ENCODE measurements at regions not wholly inside any gene's neighbourhood (a gene's known extent, or its start where the extent isn't known, plus 50 kb on each side); places are given as distances from the start of the nearest gene placed in this dataset.

- DNase-seq (no peak), ATAC-seq (no peak)
These were observed 98.4 kb downstream of the EFNB1 start for GRCh38 chrX:68927178-68927577.

- no peak for DNase-seq
These were observed 94.3 kb downstream of the EFNB1 start for GRCh38 chrX:68923147-68923546.

GRCh38 chrX:68922013-68922412 is 93.2 kb downstream of the EFNB1 start:
- ATAC-seq (no peak), DNase-seq (no peak)

More at GRCh38 chrX:68923147-68923546, 94.3 kb downstream of the EFNB1 start:
- no peak for ATAC-seq

- no peak for DNase-seq
- no peak for ATAC-seq
These were observed 91.7 kb downstream of the EFNB1 start for GRCh38 chrX:68920561-68920960.

- ATAC-seq, result no peak
- DNase-seq, result no peak
These were observed 90.9 kb downstream of the EFNB1 start for GRCh38 chrX:68919707-68920106.

- no peak for ATAC-seq
These were observed 89.4 kb downstream of the EFNB1 start for GRCh38 chrX:68918202-68918601.

GRCh38 chrX:68917799-68918198 is 89.0 kb downstream of the EFNB1 start:
- ATAC-seq, result no peak
- DNase-seq, result no peak

More at GRCh38 chrX:68918202-68918601, 89.4 kb downstream of the EFNB1 start:
- no peak for DNase-seq

- no peak for ATAC-seq
These were observed 88.1 kb downstream of the EFNB1 start for GRCh38 chrX:68916891-68917290.

GRCh38 chrX:68915778-68916177 is 87.0 kb downstream of the EFNB1 start:
- ATAC-seq (no peak), DNase-seq (no peak)

More at GRCh38 chrX:68916891-68917290, 88.1 kb downstream of the EFNB1 start:
- DNase-seq, result no peak

- no peak for DNase-seq
- ATAC-seq, result no peak
These were observed 85.7 kb downstream of the EFNB1 start for GRCh38 chrX:68914479-68914946.

GRCh38 chrX:68913249-68913547 is 84.4 kb downstream of the EFNB1 start:
- ATAC-seq, result no peak

GRCh38 chrX:68912113-68912512 is 83.3 kb downstream of the EFNB1 start:
- ATAC-seq (no peak), DNase-seq (no peak)

More at GRCh38 chrX:68913249-68913547, 84.4 kb downstream of the EFNB1 start:
- DNase-seq, result no peak

GRCh38 chrX:68910731-68911428 is 82.1 kb downstream of the EFNB1 start:
- ATAC-seq, result no peak
- DNase-seq, result no peak

- no peak for ATAC-seq
- no peak for DNase-seq
These were observed 81.1 kb downstream of the EFNB1 start for GRCh38 chrX:68909945-68910344.

- no peak for ATAC-seq
These were observed 79.2 kb downstream of the EFNB1 start for GRCh38 chrX:68908071-68908470.

GRCh38 chrX:68902706-68903504 is 74.1 kb downstream of the EFNB1 start:
- no peak for ATAC-seq
- DNase-seq, result no peak

More at GRCh38 chrX:68908071-68908470, 79.2 kb downstream of the EFNB1 start:
- DNase-seq, result no peak

- DNase-seq (no peak), ATAC-seq (no peak)
These were observed 72.7 kb downstream of the EFNB1 start for GRCh38 chrX:68901519-68901918.

- no peak for DNase-seq
- ATAC-seq, result no peak
These were observed 69.8 kb downstream of the EFNB1 start for GRCh38 chrX:68898598-68898997.

GRCh38 chrX:68897118-68897945 is 68.5 kb downstream of the EFNB1 start:
- ATAC-seq (no peak), DNase-seq (no peak)

- DNase-seq (no peak), ATAC-seq (no peak)
These were observed 67.8 kb downstream of the EFNB1 start for GRCh38 chrX:68896581-68896980.

GRCh38 chrX:68895778-68896177 is 67.0 kb downstream of the EFNB1 start:
- no peak for ATAC-seq

GRCh38 chrX:68895341-68895755 is 66.5 kb downstream of the EFNB1 start:
- ATAC-seq (peak; percentile 53), DNase-seq (peak; percentile 2)

More at GRCh38 chrX:68895778-68896177, 67.0 kb downstream of the EFNB1 start:
- no peak for DNase-seq
